GM23338 (cell line): ENCODE measurements at regions not wholly inside any gene's neighbourhood (a gene's known extent, or its start where the extent isn't known, plus 50 kb on each side); places are given as distances from the start of the nearest gene placed in this dataset.
A peak's percentile ranks its signal among the peaks of the same experiment; 100 is the strongest.

Experiments used
- ATAC-seq: fragments of 200-7000 bp; cut with Tn5 transposase; 3 replicates; pipeline ENCODE4 v1.9.1; 2020
- DNase-seq: peaks from one replicate; pipeline ENCODE4 v3.0.0-alpha.2; 2015; ENCODE audit warnings: low spot score
- H2AFZ ChIP-seq: fragments of 200-600 bp; sonication (generic); 2 replicates; pipeline ENCODE4 v1.8.0; 2016; ENCODE audit warnings: antibody characterized with exemption, mild to moderate bottlenecking, moderate library complexity
- H3F3A ChIP-seq: fragments of 200-600 bp; sonication (generic); replicated peaks from 2 replicates; pipeline ENCODE4 v1.8.0; 2017; ENCODE audit warnings: antibody characterized with exemption, mixed run types, low read depth
- H3K27ac ChIP-seq: fragments of 200-600 bp; sonication (generic); 2 replicates; pipeline ENCODE4 v1.6.1; 2016; ENCODE audit warnings: low read depth
- H3K27me3 ChIP-seq: fragments of 200-600 bp; sonication (generic); 2 replicates; pipeline ENCODE4 v1.8.0; 2016; ENCODE audit warnings: mild to moderate bottlenecking, mixed run types, moderate library complexity; ENCODE audit not compliant: insufficient read depth
- H3K36me3 ChIP-seq: fragments of 200-600 bp; sonication (generic); 2 replicates; pipeline ENCODE4 v1.8.0; 2016; ENCODE audit warnings: mild to moderate bottlenecking; ENCODE audit not compliant: insufficient read depth
- H3K4me1 ChIP-seq: fragments of 200-600 bp; sonication (generic); 2 replicates; pipeline ENCODE4 v1.8.0; 2016; ENCODE audit warnings: mild to moderate bottlenecking, moderate library complexity; ENCODE audit not compliant: insufficient read depth
- H3K4me2 ChIP-seq: fragments of 200-600 bp; sonication (generic); 2 replicates; pipeline ENCODE4 v1.7.1; 2017; ENCODE audit warnings: mixed run types
- H3K4me3 ChIP-seq: fragments of 200-600 bp; sonication (generic); 2 replicates; pipeline ENCODE4 v1.6.1; 2016; ENCODE audit warnings: mixed run types
- H3K79me2 ChIP-seq: fragments of 200-600 bp; sonication (generic); replicated peaks from 2 replicates; pipeline ENCODE4 v1.8.0; 2017; ENCODE audit warnings: mild to moderate bottlenecking; ENCODE audit not compliant: insufficient read depth
- H3K9me2 ChIP-seq: fragments of 200-600 bp; sonication (generic); 2 replicates; pipeline ENCODE4 v1.8.0; 2017; ENCODE audit not compliant: insufficient read depth
- H4K20me1 ChIP-seq: fragments of 200-600 bp; sonication (generic); replicated peaks from 2 replicates; pipeline ENCODE4 v1.8.0; 2017; ENCODE audit warnings: mild to moderate bottlenecking; ENCODE audit not compliant: insufficient read depth
- H3K27ac Mint-ChIP-seq: 2 replicates; pipeline ENCODE4 v1.8.0; 2020; ENCODE audit warnings: inconsistent platforms, mild to moderate bottlenecking, moderate library complexity, mixed read lengths
- H3K27me3 Mint-ChIP-seq: 3 replicates; pipeline ENCODE4 v1.8.0; 2022; ENCODE audit warnings: low read depth, mild to moderate bottlenecking, moderate library complexity, mixed read lengths, inconsistent platforms; ENCODE audit not compliant: insufficient read depth, poor library complexity
- H3K36me3 Mint-ChIP-seq: 3 replicates; pipeline ENCODE4 v1.8.0; 2021; ENCODE audit warnings: low read depth, mild to moderate bottlenecking, inconsistent platforms, moderate library complexity, mixed read lengths
- H3K4me1 Mint-ChIP-seq: 3 replicates; pipeline ENCODE4 v1.8.0; 2020; ENCODE audit warnings: mild to moderate bottlenecking, inconsistent platforms, mixed read lengths
- H3K4me3 Mint-ChIP-seq: 3 replicates; pipeline ENCODE4 v1.8.0; 2021; ENCODE audit warnings: moderate library complexity, mild to moderate bottlenecking, inconsistent platforms, mixed read lengths
- H3K9me3 Mint-ChIP-seq: 3 replicates; pipeline ENCODE4 v1.8.0; 2020; ENCODE audit warnings: moderate library complexity, mild to moderate bottlenecking, inconsistent platforms, mixed read lengths
- CREB1 ChIP-seq: fragments of 250-450 bp; sonication (Bioruptor Pico); IDR thresholded peaks from 2 replicates; pipeline ENCODE4 v1.5.0; 2020; ENCODE audit warnings: low read depth, mild to moderate bottlenecking, moderate library complexity
- ETS1 ChIP-seq: IDR thresholded peaks from 2 replicates; pipeline ENCODE4 v1.6.1; 2016; ENCODE audit warnings: antibody characterized with exemption
- EZH2 ChIP-seq: fragments of 200-600 bp; sonication (generic); IDR thresholded peaks from one replicate; pipeline ENCODE4 v1.8.0; 2017; ENCODE audit warnings: antibody characterized with exemption, mild to moderate bottlenecking, low read depth; ENCODE audit not compliant: unreplicated experiment
- EZH2phosphoT487 ChIP-seq: fragments of 200-600 bp; sonication (generic); IDR thresholded peaks from one replicate; pipeline ENCODE4 v1.8.1; 2018; ENCODE audit warnings: antibody characterized with exemption; ENCODE audit not compliant: unreplicated experiment
- JUNB ChIP-seq: IDR thresholded peaks from one replicate; pipeline ENCODE4 v1.6.1; 2016; ENCODE audit warnings: antibody characterized with exemption; ENCODE audit not compliant: unreplicated experiment
- NANOG ChIP-seq: IDR thresholded peaks from 2 replicates; pipeline ENCODE4 v1.6.1; 2016; ENCODE audit warnings: antibody characterized with exemption, borderline replicate concordance
- POLR2AphosphoS5 ChIP-seq: IDR thresholded peaks from 2 replicates; pipeline ENCODE4 v1.6.1; 2016; ENCODE audit warnings: antibody characterized with exemption, low read depth
- REST ChIP-seq: IDR thresholded peaks from one replicate; pipeline ENCODE4 v1.6.1; 2018; ENCODE audit warnings: antibody characterized with exemption; ENCODE audit not compliant: unreplicated experiment
- STAT1 ChIP-seq: IDR thresholded peaks from one replicate; pipeline ENCODE4 v1.6.1; 2016; ENCODE audit warnings: antibody characterized with exemption; ENCODE audit not compliant: unreplicated experiment
- ZNF114 ChIP-seq: fragments of 250-450 bp; sonication (Bioruptor Pico); IDR thresholded peaks from 2 replicates; pipeline ENCODE4 v1.5.0; 2020; ENCODE audit warnings: mild to moderate bottlenecking, moderate library complexity
- ZNF331 ChIP-seq: fragments of 250-450 bp; sonication (Bioruptor Pico); IDR thresholded peaks from 2 replicates; pipeline ENCODE4 v1.5.0; 2020; ENCODE audit warnings: low read depth, mild to moderate bottlenecking, moderate library complexity
- TF ChIP-seq, protein P1 (sequence below), 2 experiments: fragments of 200-600 bp in 1 of 2; sonication (generic) in 1 of 2; conservative IDR thresholded peaks; 2 replicates each; pipeline versions ENCODE4 v1.5.1 to v1.6.1; 2016 to 2017; ENCODE audit warnings: antibody characterized with exemption in 2 of 2, low read depth in 2 of 2, mild to moderate bottlenecking in 2 of 2, moderate library complexity in 1 of 2
- TF ChIP-seq, protein P2 (sequence below): fragments of 250-450 bp; sonication (Bioruptor Pico); IDR thresholded peaks from 2 replicates; pipeline ENCODE4 v1.5.0; 2020; ENCODE audit warnings: mild to moderate bottlenecking, moderate library complexity

GRCh38 chr14:47935332-47935731 lies 259.9 kb upstream of the MDGA2 start:
- Mint-ChIP-seq H3K4me3 (no peak overlapping the region), H3K4me1 (no peaks in the 10 kb centered on the region), H3K9me3 (no peaks in the 10 kb centered on the region), H3K27me3 (peaks cover 4% of the 10 kb centered on the region), H3K27ac (no peak overlapping the region), H3K36me3 (no peaks in the 10 kb centered on the region)
- no peaks in the 10 kb centered on the region for H3F3A ChIP-seq
- H3K36me3 ChIP-seq = no peaks in the 10 kb centered on the region
- TF ChIP-seq CREB1 = no peak
- no peak for TF ChIP-seq EZH2
- no peak for TF ChIP-seq ZNF114 (CRISPR knock-in tag)
- TF ChIP-seq STAT1 = no peak
- TF ChIP-seq ETS1 = no peak
- TF ChIP-seq NANOG = no peak
- TF ChIP-seq, protein P1, sequence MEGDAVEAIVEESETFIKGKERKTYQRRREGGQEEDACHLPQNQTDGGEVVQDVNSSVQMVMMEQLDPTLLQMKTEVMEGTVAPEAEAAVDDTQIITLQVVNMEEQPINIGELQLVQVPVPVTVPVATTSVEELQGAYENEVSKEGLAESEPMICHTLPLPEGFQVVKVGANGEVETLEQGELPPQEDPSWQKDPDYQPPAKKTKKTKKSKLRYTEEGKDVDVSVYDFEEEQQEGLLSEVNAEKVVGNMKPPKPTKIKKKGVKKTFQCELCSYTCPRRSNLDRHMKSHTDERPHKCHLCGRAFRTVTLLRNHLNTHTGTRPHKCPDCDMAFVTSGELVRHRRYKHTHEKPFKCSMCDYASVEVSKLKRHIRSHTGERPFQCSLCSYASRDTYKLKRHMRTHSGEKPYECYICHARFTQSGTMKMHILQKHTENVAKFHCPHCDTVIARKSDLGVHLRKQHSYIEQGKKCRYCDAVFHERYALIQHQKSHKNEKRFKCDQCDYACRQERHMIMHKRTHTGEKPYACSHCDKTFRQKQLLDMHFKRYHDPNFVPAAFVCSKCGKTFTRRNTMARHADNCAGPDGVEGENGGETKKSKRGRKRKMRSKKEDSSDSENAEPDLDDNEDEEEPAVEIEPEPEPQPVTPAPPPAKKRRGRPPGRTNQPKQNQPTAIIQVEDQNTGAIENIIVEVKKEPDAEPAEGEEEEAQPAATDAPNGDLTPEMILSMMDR (conservative IDR thresholded peaks at IDR 0.05; ENCODE audit: low read depth in 2 of 2) = no peak
- no peak for TF ChIP-seq REST
- TF ChIP-seq POLR2AphosphoS5 = no peak
- TF ChIP-seq JUNB = no peak
- no peak for TF ChIP-seq EZH2phosphoT487
- TF ChIP-seq, protein P2, sequence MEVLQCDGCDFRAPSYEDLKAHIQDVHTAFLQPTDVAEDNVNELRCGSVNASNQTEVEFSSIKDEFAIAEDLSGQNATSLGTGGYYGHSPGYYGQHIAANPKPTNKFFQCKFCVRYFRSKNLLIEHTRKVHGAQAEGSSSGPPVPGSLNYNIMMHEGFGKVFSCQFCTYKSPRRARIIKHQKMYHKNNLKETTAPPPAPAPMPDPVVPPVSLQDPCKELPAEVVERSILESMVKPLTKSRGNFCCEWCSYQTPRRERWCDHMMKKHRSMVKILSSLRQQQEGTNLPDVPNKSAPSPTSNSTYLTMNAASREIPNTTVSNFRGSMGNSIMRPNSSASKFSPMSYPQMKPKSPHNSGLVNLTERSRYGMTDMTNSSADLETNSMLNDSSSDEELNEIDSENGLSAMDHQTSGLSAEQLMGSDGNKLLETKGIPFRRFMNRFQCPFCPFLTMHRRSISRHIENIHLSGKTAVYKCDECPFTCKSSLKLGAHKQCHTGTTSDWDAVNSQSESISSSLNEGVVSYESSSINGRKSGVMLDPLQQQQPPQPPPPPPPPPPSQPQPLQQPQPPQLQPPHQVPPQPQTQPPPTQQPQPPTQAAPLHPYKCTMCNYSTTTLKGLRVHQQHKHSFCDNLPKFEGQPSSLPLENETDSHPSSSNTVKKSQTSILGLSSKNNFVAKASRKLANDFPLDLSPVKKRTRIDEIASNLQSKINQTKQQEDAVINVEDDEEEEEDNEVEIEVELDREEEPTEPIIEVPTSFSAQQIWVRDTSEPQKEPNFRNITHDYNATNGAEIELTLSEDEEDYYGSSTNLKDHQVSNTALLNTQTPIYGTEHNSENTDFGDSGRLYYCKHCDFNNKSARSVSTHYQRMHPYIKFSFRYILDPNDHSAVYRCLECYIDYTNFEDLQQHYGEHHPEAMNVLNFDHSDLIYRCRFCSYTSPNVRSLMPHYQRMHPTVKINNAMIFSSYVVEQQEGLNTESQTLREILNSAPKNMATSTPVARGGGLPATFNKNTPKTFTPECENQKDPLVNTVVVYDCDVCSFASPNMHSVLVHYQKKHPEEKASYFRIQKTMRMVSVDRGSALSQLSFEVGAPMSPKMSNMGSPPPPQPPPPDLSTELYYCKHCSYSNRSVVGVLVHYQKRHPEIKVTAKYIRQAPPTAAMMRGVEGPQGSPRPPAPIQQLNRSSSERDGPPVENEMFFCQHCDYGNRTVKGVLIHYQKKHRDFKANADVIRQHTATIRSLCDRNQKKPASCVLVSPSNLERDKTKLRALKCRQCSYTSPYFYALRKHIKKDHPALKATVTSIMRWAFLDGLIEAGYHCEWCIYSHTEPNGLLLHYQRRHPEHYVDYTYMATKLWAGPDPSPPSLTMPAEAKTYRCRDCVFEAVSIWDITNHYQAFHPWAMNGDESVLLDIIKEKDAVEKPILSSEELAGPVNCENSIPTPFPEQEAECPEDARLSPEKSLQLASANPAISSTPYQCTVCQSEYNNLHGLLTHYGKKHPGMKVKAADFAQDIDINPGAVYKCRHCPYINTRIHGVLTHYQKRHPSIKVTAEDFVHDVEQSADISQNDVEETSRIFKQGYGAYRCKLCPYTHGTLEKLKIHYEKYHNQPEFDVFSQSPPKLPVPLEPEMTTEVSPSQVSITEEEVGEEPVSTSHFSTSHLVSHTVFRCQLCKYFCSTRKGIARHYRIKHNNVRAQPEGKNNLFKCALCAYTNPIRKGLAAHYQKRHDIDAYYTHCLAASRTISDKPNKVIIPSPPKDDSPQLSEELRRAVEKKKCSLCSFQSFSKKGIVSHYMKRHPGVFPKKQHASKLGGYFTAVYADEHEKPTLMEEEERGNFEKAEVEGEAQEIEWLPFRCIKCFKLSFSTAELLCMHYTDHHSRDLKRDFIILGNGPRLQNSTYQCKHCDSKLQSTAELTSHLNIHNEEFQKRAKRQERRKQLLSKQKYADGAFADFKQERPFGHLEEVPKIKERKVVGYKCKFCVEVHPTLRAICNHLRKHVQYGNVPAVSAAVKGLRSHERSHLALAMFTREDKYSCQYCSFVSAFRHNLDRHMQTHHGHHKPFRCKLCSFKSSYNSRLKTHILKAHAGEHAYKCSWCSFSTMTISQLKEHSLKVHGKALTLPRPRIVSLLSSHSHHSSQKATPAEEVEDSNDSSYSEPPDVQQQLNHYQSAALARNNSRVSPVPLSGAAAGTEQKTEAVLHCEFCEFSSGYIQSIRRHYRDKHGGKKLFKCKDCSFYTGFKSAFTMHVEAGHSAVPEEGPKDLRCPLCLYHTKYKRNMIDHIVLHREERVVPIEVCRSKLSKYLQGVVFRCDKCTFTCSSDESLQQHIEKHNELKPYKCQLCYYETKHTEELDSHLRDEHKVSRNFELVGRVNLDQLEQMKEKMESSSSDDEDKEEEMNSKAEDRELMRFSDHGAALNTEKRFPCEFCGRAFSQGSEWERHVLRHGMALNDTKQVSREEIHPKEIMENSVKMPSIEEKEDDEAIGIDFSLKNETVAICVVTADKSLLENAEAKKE (CRISPR knock-in tag) = no peak
- no peak for TF ChIP-seq ZNF331 (CRISPR knock-in tag)
- H3K27ac ChIP-seq = no peak overlapping the region
- H2AFZ ChIP-seq = peak overlapping the region; percentile 6; the same call in 1 of the 2 replicates
- H4K20me1 ChIP-seq = no peaks in the 10 kb centered on the region
- ATAC-seq (no peak), DNase-seq (no peak)
- H3K79me2 ChIP-seq = no peaks in the 10 kb centered on the region
- no peaks in the 10 kb centered on the region for H3K27me3 ChIP-seq
- no peak overlapping the region for H3K4me2 ChIP-seq
- no peaks in the 10 kb centered on the region for H3K4me1 ChIP-seq
- H3K4me3 ChIP-seq = no peak overlapping the region
- no peaks in the 10 kb centered on the region for H3K9me2 ChIP-seq
